ENCODE measurements at regions not wholly inside any gene's neighbourhood (a gene's known extent, or its start where the extent isn't known, plus 50 kb on each side); places are given as distances from the start of the nearest gene placed in this dataset.

GRCh38 chr6:126787635-126788034 lies 330.8 kb upstream of the RSPO3 start:
- TF ChIP-seq POLR2A (IDR thresholded peaks at IDR 0.05), result no peak
- TF ChIP-seq CTCF (IDR thresholded peaks at IDR 0.05), result no peak
